ENCODE measurements at regions not wholly inside any gene's neighbourhood (a gene's known extent, or its start where the extent isn't known, plus 50 kb on each side); places are given as distances from the start of the nearest gene placed in this dataset.

DNA sequence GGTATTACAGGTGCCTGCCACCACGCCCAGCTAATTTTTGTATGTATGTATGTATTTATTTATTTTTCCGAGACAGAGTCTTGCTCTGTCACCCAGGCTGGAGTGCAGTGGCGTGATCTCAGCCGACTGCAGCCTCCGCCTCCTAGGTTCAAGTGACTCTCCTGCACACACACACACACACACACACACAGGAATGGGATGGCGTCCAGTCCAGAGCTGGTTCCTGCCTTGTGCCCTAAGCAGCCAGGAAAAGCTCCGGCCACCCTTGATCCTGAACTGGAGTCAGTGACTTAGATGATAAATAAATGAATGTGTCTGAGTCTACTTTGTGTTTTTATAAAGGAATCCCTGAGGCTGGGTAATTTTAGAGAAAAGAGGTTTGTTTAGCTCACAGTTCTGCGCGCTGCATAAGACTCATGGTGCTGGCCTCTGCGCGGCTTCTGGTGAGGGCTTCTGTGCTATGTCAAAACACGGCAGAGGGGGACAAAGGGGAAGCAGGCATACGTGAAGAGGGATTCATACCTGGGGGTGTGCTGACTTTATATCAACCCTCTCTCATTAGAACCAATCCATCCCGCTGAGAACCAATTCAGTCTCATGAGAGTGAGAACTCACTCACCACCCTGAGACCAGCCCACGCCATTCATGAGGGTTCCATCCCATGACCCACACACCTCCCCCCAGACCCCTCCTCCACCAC is 59.7 kb upstream of the PHLPP1 start (continued):
- TF ChIP-seq PHF8 (conservative IDR thresholded peaks at IDR 0.05; ENCODE audit: low read depth, low read length) (no peak), RNF2 (IDR thresholded peaks at IDR 0.05; ENCODE audit: borderline replicate concordance, low read depth, low read length, missing control alignments, poor library complexity, severe bottlenecking) (no peak), TAF7 (optimal IDR thresholded peaks at IDR 0.05; ENCODE audit: borderline replicate concordance, low read depth, low read length) (no peak), ASH2L (IDR thresholded peaks at IDR 0.05; ENCODE audit: low read length) (no peak), HDAC6 (IDR thresholded peaks at IDR 0.05; ENCODE audit: low read depth, low read length) (no peak), SUZ12 (IDR thresholded peaks at IDR 0.05; ENCODE audit: low read length) (no peak), SIRT6 (IDR thresholded peaks at IDR 0.05; ENCODE audit: low read length) (no peak), CTBP2 (IDR thresholded peaks at IDR 0.05; ENCODE audit: borderline replicate concordance, insufficient read depth, insufficient read length, low read length) (no peak)
- TF ChIP-seq, protein P1, sequence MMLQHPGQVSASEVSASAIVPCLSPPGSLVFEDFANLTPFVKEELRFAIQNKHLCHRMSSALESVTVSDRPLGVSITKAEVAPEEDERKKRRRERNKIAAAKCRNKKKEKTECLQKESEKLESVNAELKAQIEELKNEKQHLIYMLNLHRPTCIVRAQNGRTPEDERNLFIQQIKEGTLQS (IDR thresholded peaks at IDR 0.05; ENCODE audit: insufficient read depth, low read depth, low read length), result no peak

Data from H1 (cell line).